ENCODE measurements at regions not wholly inside any gene's neighbourhood (a gene's known extent, or its start where the extent isn't known, plus 50 kb on each side); places are given as distances from the start of the nearest gene placed in this dataset.

DNA sequence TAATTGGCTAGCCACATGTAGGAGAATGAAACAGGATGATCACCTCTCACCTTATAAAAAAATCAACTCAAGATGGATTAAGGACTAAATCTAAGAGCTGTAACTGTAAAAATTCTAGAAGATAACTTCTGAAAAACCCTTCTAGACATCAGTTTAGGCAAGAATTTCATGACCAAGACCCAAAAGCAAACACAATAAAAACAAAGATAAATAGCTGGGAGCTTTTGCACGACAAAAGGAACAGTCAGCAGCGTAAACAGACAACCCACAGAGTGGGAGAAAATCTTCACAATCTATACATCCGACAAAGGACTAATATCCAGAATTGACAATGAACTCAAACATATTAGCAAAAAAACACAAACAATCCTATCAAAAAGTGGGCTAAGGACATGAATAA is 316.3 kb downstream of the METTL4 start:
- no peak for TF ChIP-seq POLR2A (IDR thresholded peaks at IDR 0.05; ENCODE audit: extremely low read depth, insufficient read length)
- TF ChIP-seq, protein P1, sequence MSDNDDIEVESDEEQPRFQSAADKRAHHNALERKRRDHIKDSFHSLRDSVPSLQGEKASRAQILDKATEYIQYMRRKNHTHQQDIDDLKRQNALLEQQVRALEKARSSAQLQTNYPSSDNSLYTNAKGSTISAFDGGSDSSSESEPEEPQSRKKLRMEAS (IDR thresholded peaks at IDR 0.05; ENCODE audit: low read depth, low read length) = no peak
- no peak for TF ChIP-seq MYC (IDR thresholded peaks at IDR 0.05; ENCODE audit: low read depth, low read length)
- TF ChIP-seq, protein P2, sequence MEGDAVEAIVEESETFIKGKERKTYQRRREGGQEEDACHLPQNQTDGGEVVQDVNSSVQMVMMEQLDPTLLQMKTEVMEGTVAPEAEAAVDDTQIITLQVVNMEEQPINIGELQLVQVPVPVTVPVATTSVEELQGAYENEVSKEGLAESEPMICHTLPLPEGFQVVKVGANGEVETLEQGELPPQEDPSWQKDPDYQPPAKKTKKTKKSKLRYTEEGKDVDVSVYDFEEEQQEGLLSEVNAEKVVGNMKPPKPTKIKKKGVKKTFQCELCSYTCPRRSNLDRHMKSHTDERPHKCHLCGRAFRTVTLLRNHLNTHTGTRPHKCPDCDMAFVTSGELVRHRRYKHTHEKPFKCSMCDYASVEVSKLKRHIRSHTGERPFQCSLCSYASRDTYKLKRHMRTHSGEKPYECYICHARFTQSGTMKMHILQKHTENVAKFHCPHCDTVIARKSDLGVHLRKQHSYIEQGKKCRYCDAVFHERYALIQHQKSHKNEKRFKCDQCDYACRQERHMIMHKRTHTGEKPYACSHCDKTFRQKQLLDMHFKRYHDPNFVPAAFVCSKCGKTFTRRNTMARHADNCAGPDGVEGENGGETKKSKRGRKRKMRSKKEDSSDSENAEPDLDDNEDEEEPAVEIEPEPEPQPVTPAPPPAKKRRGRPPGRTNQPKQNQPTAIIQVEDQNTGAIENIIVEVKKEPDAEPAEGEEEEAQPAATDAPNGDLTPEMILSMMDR (IDR thresholded peaks at IDR 0.05; ENCODE audit: low read depth, low read length) = no peak
- DNase-seq (ENCODE audit: low read depth) = no peak
- no peak overlapping the region for H3K4me3 ChIP-seq (ENCODE audit: low read depth, low read length)

DNA sequence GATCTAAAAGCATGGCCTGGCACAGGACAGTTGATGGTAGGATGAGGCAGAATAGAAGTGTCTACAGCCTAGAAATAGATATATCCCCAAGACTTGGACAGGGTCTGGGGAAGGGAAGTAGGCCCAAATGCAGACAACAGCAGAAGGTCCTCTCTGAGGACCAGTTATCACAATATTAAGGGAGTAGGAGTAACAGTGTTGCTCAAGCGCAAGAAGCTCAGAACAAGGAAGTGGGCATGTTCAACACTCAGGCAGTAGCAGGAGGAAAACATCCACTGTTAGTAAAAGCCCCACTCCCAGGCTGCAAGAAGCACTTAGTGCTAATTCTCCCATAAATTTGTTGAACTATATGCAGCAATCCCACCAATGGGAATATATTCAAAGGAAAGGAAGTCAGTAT is 314.7 kb downstream of the METTL4 start:
- TF ChIP-seq, protein P2 (IDR thresholded peaks at IDR 0.05; ENCODE audit: low read depth, low read length) = no peak
- TF ChIP-seq, protein P1 (IDR thresholded peaks at IDR 0.05; ENCODE audit: low read depth, low read length) = no peak
- no peak for TF ChIP-seq POLR2A (IDR thresholded peaks at IDR 0.05; ENCODE audit: extremely low read depth, insufficient read length)
- TF ChIP-seq MYC (IDR thresholded peaks at IDR 0.05; ENCODE audit: low read depth, low read length) = no peak
- peak; percentile 37 for DNase-seq (ENCODE audit: low read depth)

DNA sequence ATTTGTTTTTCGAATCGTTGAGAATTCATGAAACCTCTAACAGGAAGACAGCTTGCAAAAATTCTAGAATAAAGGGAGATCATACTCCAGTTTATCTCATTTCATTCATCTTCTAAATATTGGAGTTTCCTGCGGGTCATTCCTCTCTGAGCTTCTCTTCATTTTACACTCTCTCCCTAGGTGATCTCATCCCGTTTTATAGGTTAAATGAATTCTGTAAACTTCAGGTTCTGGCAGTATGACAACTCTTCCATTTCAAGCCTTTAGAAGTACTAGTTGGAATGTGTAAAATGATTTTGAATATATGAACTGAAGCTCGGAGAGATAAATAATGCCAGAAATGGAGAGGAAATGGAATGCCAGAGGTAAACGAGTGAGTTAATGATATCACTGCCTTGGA is 312.4 kb downstream of the METTL4 start:
- no peak for DNase-seq (ENCODE audit: low read depth)
- no peak for TF ChIP-seq POLR2A (IDR thresholded peaks at IDR 0.05; ENCODE audit: extremely low read depth, insufficient read length)
- TF ChIP-seq, protein P2 (IDR thresholded peaks at IDR 0.05; ENCODE audit: low read depth, low read length) = no peak
- TF ChIP-seq, protein P1 (IDR thresholded peaks at IDR 0.05; ENCODE audit: low read depth, low read length) = no peak
- TF ChIP-seq MYC (IDR thresholded peaks at IDR 0.05; ENCODE audit: low read depth, low read length) = no peak
- no peak overlapping the region for H3K4me3 ChIP-seq (ENCODE audit: low read depth, low read length)

More for the DNA sequence above, 314.7 kb downstream of the METTL4 start:
- no peak overlapping the region for H3K4me3 ChIP-seq (ENCODE audit: low read depth, low read length)

DNA sequence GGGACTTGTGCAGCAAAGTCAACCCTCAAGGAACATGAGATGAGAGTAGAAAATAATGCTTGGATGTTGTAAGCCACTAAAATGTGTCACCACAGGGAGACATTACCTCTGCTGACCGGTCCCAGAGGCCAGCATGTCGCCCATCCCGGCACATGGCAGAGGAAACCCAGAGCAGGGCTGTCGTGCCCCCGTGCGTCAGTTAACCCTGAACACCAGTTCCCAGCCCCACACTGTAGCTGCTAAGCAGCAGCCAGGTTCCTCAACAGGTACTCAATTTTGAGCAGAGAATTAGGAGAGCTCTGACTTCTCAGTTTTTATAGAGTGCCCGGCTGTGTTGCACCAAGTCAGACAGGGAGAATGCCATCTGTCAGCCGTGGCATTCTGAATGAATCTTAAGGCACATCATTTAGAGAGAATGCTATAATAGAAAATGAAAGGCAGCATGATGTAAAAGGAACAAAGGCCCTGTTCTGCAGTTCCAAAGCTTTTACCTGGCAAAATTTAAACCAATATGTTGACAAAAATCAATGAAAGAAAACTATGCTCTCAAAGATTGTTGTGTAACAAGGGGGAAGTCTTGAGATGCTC is 307.9 kb downstream of the METTL4 start:
- DNase-seq (ENCODE audit: low read depth) = no peak
- TF ChIP-seq, protein P2 (IDR thresholded peaks at IDR 0.05; ENCODE audit: low read depth, low read length) = no peak
- TF ChIP-seq MYC (IDR thresholded peaks at IDR 0.05; ENCODE audit: low read depth, low read length) (no peak), POLR2A (IDR thresholded peaks at IDR 0.05; ENCODE audit: extremely low read depth, insufficient read length) (no peak)
- TF ChIP-seq, protein P1 (IDR thresholded peaks at IDR 0.05; ENCODE audit: low read depth, low read length) = no peak
- no peak overlapping the region for H3K4me3 ChIP-seq (ENCODE audit: low read depth, low read length)

DNA sequence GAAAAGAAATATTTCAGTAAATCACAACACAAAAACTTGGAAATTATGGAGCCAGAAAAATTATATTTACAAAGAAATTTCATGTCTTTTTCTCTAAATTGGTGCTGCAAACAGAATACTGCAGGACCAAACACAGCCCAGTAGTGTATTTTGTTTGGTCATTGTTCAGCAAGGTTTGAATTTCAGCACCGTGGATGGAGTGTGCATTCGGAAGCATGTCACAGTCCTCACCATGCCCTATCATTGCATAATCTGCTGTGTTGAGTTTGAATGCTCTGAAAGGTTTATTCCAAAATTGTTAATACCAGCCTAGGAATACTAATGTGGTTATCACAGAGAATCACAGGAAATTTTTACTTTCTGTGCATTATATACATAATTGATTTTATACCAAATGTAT is 296.7 kb downstream of the METTL4 start:
- TF ChIP-seq, protein P2 (IDR thresholded peaks at IDR 0.05; ENCODE audit: low read depth, low read length) = no peak
- TF ChIP-seq, protein P1 (IDR thresholded peaks at IDR 0.05; ENCODE audit: low read depth, low read length) = no peak
- no peak for TF ChIP-seq POLR2A (IDR thresholded peaks at IDR 0.05; ENCODE audit: extremely low read depth, insufficient read length)
- no peak for TF ChIP-seq MYC (IDR thresholded peaks at IDR 0.05; ENCODE audit: low read depth, low read length)
- DNase-seq (ENCODE audit: low read depth) = no peak
- H3K4me3 ChIP-seq (ENCODE audit: low read depth, low read length) = no peak overlapping the region
